HG02798 (cell line): ENCODE measurements at regions not wholly inside any gene's neighbourhood (a gene's known extent, or its start where the extent isn't known, plus 50 kb on each side); places are given as distances from the start of the nearest gene placed in this dataset.
"Not testable (repeated sequence)": the region's sequence is repeated elsewhere in the genome, so short reads cannot be mapped to it uniquely, and the experiment has no call there.

Source experiments
- ATAC-seq: cut with Tn5 transposase; IDR thresholded peaks from one replicate; pipeline ENCODE4 v1.9.1; 2021; ENCODE audit warnings: mild to moderate bottlenecking; ENCODE audit not compliant: unreplicated experiment, poor library complexity

DNA sequence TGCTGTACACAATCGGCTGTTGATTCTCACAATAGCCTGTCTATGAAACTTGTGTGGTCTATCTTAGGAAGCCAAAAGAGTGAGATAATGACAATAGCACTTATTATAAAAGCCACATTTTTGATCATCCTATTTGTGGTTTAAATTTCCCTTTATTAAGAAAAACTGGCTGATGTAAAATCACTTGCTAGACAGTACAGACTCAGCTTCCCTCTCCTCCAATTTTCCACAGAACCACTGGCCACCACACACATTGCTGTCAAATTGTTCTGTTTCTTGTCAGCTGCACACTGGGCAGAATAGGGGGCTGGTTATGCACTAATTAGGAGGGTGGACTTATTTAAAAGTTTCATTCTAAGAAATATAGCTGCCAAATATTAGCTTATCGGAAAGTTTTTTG is 425.9 kb downstream of the EPHA3 start:
- ATAC-seq, result no peak

- ATAC-seq, result not testable (repeated sequence)
Measured at GRCh38 chr3:89554587-89554986, 447.2 kb downstream of the EPHA3 start.

DNA sequence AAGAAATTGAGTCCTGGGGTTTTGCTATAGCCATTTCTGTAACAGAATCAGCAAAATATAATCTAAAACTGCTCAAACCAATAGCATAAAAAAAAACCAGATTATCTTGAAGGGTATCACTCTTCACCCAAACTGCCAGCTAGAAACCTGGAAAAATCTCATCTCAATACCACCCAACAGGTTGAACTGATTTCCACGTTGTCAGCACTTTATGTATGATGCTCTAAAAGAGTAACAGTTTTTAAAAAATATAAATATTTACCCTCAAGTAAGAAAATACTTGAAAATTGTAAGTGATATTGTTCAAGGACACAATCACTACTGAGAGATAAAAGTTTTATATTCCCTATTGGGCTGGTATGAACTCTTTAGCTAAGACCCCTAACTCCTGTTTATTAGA is 451.3 kb downstream of the EPHA3 start:
- no peak for ATAC-seq

DNA sequence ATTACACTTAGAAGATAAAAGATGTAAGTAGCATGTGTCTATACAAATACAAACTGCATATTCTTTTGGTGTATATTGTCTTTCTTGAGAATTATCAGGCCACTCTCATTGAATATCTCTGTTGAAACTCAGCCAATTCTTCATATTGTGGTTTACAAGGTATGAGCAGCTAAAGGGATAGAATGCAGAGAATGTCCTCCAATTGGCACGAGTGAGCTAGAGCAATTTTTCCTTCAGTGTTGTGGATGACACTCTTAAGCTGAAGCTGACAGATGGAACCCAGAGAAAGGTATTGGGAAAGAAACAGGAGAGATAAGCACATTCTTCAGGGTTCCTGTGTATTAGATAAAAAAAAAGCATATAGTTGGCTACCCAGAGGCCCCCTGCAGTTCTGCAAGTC is 453.1 kb downstream of the EPHA3 start:
- ATAC-seq, result no peak

- ATAC-seq, result no peak
Measured at GRCh38 chr3:89562373-89562772, 455.0 kb downstream of the EPHA3 start.

- no peak for ATAC-seq
Measured at GRCh38 chr3:89565098-89565497, 457.7 kb downstream of the EPHA3 start.

GRCh38 chr3:89570465-89570864 is 463.0 kb downstream of the EPHA3 start:
- ATAC-seq, result no peak

DNA sequence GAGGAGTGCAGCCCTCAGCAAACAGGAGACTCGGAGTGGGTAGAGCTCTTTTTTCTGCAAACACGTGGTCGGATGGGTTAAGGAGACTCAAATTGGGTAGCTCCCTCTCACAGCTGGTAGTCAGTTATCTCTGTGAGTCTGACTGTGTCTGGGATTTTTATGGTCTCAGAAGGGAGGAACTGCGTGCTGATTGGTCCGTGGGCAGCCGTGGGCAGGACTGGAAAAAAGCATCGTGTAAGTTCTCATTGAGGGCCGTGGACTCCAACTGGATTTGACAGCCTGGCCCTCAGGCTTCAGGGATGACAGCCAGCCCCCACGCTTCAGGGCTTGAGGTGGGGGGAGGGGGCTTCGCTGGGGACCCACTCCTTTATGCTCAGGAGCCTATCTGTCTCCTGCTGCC is 463.9 kb downstream of the EPHA3 start:
- ATAC-seq, result no peak

DNA sequence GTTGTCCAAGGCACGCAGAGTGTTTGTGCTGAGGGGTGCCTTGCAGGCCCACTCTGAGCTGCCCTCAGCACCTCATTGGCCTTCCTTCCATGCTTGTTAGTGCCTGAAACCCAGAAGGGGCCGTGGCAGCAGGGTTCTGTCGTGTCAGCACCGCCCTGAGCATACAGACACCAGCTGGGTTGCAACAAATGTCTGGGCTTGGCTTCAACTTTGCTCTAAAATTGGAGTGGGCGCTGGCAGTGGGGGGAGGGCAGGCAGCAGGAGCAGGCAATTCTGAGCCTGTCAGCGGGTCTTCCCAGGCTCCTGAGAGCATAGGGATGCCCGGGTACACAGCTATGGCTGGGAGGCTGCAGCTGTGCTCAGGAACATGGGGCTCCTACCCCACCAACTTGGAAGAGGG is 464.3 kb downstream of the EPHA3 start:
- ATAC-seq, result no peak

- ATAC-seq, result no peak
Measured at GRCh38 chr3:89572261-89572660, 464.8 kb downstream of the EPHA3 start.

DNA sequence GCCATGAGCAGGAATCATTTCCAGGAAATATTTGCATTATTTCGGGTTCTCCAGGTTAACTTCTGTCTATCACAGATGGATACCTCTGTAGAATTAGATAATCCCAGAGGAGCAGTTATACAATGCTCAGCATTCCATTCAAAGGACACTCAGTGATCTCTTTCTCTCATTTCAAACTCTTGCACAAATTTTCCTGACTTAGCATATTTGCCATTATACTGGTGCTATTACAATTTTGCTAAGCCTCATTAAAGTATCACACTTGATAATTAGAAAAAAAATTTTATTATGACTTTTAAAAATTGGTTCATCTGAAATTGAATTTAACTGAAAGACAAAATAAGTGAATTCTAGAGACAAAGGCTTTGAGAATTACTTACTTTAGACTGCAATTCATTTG is 469.0 kb downstream of the EPHA3 start:
- no peak for ATAC-seq

DNA sequence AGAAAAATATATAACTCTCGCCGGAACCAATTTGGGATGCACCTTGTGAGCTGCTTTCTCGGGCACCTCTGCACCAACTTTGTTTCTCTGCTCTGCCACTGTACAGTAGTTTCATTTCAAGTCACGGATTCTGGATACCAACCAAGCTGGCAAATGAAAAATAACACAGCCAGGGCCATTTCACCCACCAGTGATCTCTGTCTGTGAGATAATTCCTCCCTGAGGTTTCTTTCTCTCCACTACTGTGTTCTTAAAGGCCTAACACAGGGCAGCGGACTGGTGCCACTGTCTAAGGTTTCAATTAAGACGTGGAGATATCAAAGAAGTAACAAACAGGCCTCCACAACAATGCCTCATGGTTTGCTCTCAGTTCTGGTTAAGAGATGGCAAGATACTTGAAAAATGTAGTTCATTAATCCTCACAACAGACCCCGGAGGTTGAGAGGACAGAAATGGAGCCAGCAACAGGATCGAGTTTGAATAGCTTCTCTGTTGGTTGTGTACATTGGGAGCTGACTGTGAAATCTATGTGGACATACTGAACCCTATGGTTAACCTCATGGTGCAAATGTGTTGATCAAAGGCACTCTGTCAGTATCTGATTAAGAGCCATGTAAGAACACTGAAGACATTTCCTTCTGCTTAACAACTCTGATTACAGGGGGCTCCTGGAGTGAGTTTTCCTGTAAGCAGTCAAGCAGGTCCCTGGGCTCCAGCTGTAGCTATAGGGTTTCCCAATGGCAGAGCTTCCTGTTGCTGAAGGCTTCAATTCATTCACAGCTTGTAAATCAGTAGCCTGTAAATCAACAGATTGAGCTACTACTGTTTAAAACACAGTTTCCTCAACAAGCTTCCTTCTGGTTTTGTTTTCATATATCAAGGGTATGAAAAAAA is 470.5 kb downstream of the EPHA3 start:
- ATAC-seq, result no peak

DNA sequence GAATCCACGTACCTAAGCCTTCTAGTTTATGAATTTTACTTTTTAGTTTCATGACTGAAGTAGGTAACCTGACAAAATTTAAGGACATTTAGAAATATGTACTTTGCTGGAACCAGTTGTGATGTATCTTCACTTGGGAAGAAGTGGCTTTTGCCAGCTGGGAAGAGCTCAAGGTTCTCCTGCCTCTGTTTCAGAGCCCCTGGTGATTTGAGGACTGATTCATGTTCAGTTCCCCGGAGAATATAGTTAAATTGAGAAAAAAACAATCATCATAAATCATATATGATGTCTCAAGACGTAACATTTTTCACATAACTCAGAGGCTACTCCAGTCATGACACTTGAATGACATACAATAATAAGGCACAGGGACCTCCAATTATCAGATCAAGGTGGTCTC is 473.4 kb downstream of the EPHA3 start:
- no peak for ATAC-seq

DNA sequence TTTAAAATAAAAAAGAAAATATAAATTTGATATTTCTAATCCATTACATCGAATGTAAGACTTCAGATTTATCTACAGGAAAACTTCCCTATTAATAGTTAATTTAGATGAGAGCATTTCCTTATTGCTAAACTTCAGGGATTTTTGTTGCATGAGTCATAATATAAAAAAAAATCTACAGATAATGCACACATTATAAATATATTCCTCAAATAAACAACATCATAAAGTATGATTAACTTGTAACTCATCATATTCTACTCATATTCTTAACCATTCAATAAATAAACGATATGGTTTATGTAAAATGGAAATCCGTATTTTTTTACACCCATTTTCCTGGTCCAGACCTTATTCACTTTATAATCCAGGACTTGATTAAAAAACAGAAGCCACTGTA is 477.0 kb downstream of the EPHA3 start:
- no peak for ATAC-seq

DNA sequence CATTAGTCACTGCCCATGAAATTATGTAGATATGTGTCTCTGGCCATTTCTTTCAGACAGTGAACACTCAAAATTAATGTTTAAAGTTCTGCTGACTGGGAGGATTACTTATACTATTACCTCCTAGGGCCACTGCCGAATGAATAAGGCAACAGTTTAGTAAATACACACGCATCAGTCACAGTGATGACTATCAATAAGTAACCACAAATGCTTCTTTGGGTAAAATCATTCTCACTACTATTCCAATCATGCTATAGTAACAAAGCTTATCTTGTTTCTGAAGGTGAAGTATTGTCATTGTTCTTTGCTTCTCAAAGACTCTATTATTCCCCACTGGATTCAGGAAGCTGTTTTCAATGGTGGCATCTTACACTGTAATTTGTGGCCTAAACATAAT is 478.8 kb downstream of the EPHA3 start:
- ATAC-seq, result no peak

GRCh38 chr3:89586676-89587075 is 479.3 kb downstream of the EPHA3 start:
- ATAC-seq, result no peak

- no peak for ATAC-seq
Measured at GRCh38 chr3:89606151-89606550, 498.7 kb downstream of the EPHA3 start.

DNA sequence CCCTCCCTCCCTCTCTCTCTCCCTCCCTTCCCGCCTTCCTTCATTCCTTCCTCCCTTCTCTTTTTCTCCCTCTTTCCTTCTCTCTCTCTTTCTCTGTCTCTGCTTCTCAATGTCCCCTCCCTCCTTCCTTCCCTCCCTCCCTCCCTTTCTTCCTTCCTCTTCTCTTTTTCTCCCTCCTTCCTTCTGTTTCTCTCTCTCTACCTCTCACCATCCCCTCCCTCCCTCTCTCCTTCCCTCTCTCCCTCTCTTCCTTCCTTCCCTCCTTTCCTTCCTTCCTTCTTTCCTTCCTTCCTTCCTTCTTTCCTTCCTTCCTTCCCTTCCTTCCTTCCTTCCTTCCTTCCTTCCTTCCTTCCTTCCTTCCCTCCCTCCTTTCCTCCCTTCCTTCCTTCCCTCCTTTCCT is 504.6 kb downstream of the EPHA3 start:
- ATAC-seq, result no peak

DNA sequence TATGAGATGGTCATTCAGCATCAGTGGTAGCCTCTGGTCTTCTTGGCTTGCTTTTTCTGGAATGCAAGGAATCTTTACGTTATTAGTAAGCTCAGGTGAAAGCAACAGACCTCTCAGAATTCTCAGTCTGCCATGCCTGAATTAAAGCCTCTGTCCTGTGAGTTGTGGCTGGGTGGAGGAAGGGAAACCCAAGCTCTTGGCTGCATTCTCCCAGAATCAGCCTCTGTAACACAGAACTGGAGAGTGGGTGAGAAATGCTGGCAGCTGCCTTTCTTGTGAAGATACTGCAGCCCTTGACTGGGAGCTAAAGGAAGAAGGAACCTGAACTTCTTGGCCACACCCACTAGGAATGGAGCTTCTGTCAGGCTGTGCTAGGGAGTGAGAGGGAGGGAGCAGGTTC is 505.8 kb downstream of the EPHA3 start:
- no peak for ATAC-seq

- no peak for ATAC-seq
Measured at GRCh38 chr3:89617706-89618105, 510.3 kb downstream of the EPHA3 start.

- no peak for ATAC-seq
Measured at GRCh38 chr3:89619263-89619662, 511.8 kb downstream of the EPHA3 start.

DNA sequence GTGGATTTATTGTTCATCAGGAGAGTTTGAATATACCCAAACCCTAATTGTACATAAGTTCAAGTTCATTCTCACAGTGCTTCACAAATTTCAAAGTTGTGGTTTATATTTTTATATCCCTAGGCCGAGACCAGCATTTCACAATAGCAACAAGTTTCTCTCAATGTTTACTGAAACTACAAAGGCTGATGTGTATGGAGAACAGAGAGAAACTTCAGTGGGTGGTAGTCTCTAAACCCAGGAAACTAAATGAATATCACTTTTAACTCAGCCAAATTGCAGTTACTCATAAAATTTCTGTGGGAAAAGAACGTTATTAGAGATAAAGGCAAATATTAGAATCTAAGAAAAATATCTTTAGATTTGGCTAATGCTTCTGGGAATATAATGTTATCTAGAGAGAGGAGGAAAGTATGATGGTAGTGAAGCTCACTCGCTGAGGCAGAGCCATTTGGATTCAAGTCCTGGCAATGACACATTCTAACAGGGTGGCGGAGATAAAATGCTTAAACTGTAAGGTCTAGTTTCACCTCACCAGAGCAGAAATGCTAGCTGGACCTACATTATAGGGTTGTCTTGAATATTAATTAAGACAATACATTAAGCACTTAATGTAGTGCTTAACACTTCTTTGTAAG is 514.8 kb downstream of the EPHA3 start:
- no peak for ATAC-seq
